Cardiac muscle cell (in vitro differentiated cells and primary cell): ENCODE measurements at regions not wholly inside any gene's neighbourhood (a gene's known extent, or its start where the extent isn't known, plus 50 kb on each side); places are given as distances from the start of the nearest gene placed in this dataset.

Source experiments
- DNase-seq, 2 donors: peaks; one replicate each; pipeline versions ENCODE4 v3.0.0 to v3.0.0-alpha.2; 2010 to 2017; ENCODE audit warnings: low read depth in 1 of 2, low spot score in 1 of 2
- H3K27ac ChIP-seq: fragments of 200-600 bp; sonication (generic); 2 replicates; pipeline ENCODE4 v1.5.1; 2016
- H3K27me3 ChIP-seq: fragments of 200-600 bp; sonication (generic); 2 replicates; pipeline ENCODE4 v1.6.0; 2016; ENCODE audit warnings: control low read depth
- H3K36me3 ChIP-seq: fragments of 200-600 bp; sonication (generic); 2 replicates; pipeline ENCODE4 v1.5.1; 2016; ENCODE audit warnings: control low read depth
- H3K4me1 ChIP-seq: fragments of 200-600 bp; sonication (generic); 2 replicates; pipeline ENCODE4 v1.8.1; 2017; ENCODE audit warnings: low read depth, mild to moderate bottlenecking, mixed run types
- H3K4me3 ChIP-seq: fragments of 200-600 bp; sonication (generic); 2 replicates; pipeline ENCODE4 v1.5.1; 2016; ENCODE audit warnings: mild to moderate bottlenecking
- H3K9me3 ChIP-seq: fragments of 200-600 bp; sonication (generic); 2 replicates; pipeline ENCODE4 v1.5.1; 2017; ENCODE audit warnings: low read depth, mild to moderate bottlenecking, control low read depth
- CTCF ChIP-seq: IDR thresholded peaks from 2 replicates; pipeline ENCODE4 v1.5.1; 2012; ENCODE audit warnings: low read depth, mild to moderate bottlenecking, low read length

GRCh38 chrX:137431693-137432488 lies 134.0 kb upstream of the ZIC3 start:
- peaks cover 44% of the 10 kb centered on the region for H3K27me3 ChIP-seq
- H3K4me1 ChIP-seq, result no peaks in the 10 kb centered on the region
- H3K36me3 ChIP-seq, result no peaks in the 10 kb centered on the region
- no peak overlapping the region for H3K4me3 ChIP-seq
- TF ChIP-seq CTCF, result no peak
- no peak overlapping the region for H3K27ac ChIP-seq
- DNase-seq, result peak in 1 of 2 donors; percentile 38
- H3K9me3 ChIP-seq, result no peaks in the 10 kb centered on the region

GRCh38 chrX:137430984-137431475 lies 134.9 kb upstream of the ZIC3 start:
- no peak overlapping the region for H3K27ac ChIP-seq
- peaks cover 53% of the 10 kb centered on the region for H3K27me3 ChIP-seq
- no peak for DNase-seq
- no peak overlapping the region for H3K4me3 ChIP-seq
- H3K4me1 ChIP-seq, result no peaks in the 10 kb centered on the region
- TF ChIP-seq CTCF, result no peak
- no peaks in the 10 kb centered on the region for H3K9me3 ChIP-seq
- H3K36me3 ChIP-seq, result no peaks in the 10 kb centered on the region

GRCh38 chrX:137430301-137430700 lies 135.6 kb upstream of the ZIC3 start:
- H3K9me3 ChIP-seq, result no peaks in the 10 kb centered on the region
- H3K4me3 ChIP-seq, result no peak overlapping the region
- no peaks in the 10 kb centered on the region for H3K36me3 ChIP-seq
- H3K27ac ChIP-seq, result no peak overlapping the region
- no peak for TF ChIP-seq CTCF
- DNase-seq, result no peak
- H3K27me3 ChIP-seq, result peaks cover 60% of the 10 kb centered on the region
- no peaks in the 10 kb centered on the region for H3K4me1 ChIP-seq

GRCh38 chrX:137428766-137429591 lies 136.9 kb upstream of the ZIC3 start:
- H3K4me1 ChIP-seq, result no peaks in the 10 kb centered on the region
- TF ChIP-seq CTCF, result no peak
- no peaks in the 10 kb centered on the region for H3K36me3 ChIP-seq
- peak in 1 of 2 donors; percentile 7 for DNase-seq
- no peak overlapping the region for H3K27ac ChIP-seq
- H3K27me3 ChIP-seq, result peaks cover 74% of the 10 kb centered on the region
- peak overlapping the region; percentile 19 for H3K4me3 ChIP-seq
- no peaks in the 10 kb centered on the region for H3K9me3 ChIP-seq

DNA sequence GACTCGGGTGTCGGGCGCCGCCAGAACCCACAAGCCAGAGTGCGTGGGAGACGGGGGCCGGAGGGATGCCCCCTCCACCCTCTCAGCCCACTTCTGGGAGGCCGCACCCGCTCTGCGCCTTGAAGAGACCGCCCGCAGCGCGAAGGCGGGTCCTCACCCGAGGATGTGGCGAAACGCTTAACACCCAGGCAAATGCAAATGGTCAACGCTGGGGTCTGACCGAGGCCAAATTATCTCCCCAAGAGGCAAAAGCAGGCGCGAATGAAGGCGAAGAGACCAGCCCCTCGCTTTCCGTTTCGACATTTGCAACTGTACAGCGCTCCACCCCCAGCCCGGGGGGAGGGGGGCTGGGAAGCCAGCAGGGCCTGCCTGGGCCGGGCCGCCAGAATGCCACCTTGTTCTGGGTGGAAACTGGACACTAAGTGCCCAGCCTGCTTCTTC lies 137.7 kb upstream of the ZIC3 start:
- peak; percentile 9 to 15 for DNase-seq
- Histone ChIP-seq H3K4me3 (peak overlapping the region; percentile 19), H3K27me3 (peaks cover 79% of the 10 kb centered on the region), H3K4me1 (no peaks in the 10 kb centered on the region), H3K27ac (no peak overlapping the region), H3K9me3 (no peaks in the 10 kb centered on the region), H3K36me3 (no peaks in the 10 kb centered on the region)
- no peak for TF ChIP-seq CTCF
